GM23338 (cell line): ENCODE measurements at regions not wholly inside any gene's neighbourhood (a gene's known extent, or its start where the extent isn't known, plus 50 kb on each side); places are given as distances from the start of the nearest gene placed in this dataset.
"Not testable (repeated sequence)": the region's sequence is repeated elsewhere in the genome, so short reads cannot be mapped to it uniquely, and the experiment has no call there.

Experiments
- ATAC-seq: fragments of 200-7000 bp; cut with Tn5 transposase; 3 replicates; pipeline ENCODE4 v1.9.1; 2020
- DNase-seq: peaks from one replicate; pipeline ENCODE4 v3.0.0-alpha.2; 2015; ENCODE audit warnings: low spot score
- H2AFZ ChIP-seq: fragments of 200-600 bp; sonication (generic); 2 replicates; pipeline ENCODE4 v1.8.0; 2016; ENCODE audit warnings: antibody characterized with exemption, mild to moderate bottlenecking, moderate library complexity
- H3F3A ChIP-seq: fragments of 200-600 bp; sonication (generic); replicated peaks from 2 replicates; pipeline ENCODE4 v1.8.0; 2017; ENCODE audit warnings: antibody characterized with exemption, mixed run types, low read depth
- H3K27ac ChIP-seq: fragments of 200-600 bp; sonication (generic); 2 replicates; pipeline ENCODE4 v1.6.1; 2016; ENCODE audit warnings: low read depth
- H3K27me3 ChIP-seq: fragments of 200-600 bp; sonication (generic); 2 replicates; pipeline ENCODE4 v1.8.0; 2016; ENCODE audit warnings: mild to moderate bottlenecking, mixed run types, moderate library complexity; ENCODE audit not compliant: insufficient read depth
- H3K36me3 ChIP-seq: fragments of 200-600 bp; sonication (generic); 2 replicates; pipeline ENCODE4 v1.8.0; 2016; ENCODE audit warnings: mild to moderate bottlenecking; ENCODE audit not compliant: insufficient read depth
- H3K4me1 ChIP-seq: fragments of 200-600 bp; sonication (generic); 2 replicates; pipeline ENCODE4 v1.8.0; 2016; ENCODE audit warnings: mild to moderate bottlenecking, moderate library complexity; ENCODE audit not compliant: insufficient read depth
- H3K4me2 ChIP-seq: fragments of 200-600 bp; sonication (generic); 2 replicates; pipeline ENCODE4 v1.7.1; 2017; ENCODE audit warnings: mixed run types
- H3K4me3 ChIP-seq: fragments of 200-600 bp; sonication (generic); 2 replicates; pipeline ENCODE4 v1.6.1; 2016; ENCODE audit warnings: mixed run types
- H3K79me2 ChIP-seq: fragments of 200-600 bp; sonication (generic); replicated peaks from 2 replicates; pipeline ENCODE4 v1.8.0; 2017; ENCODE audit warnings: mild to moderate bottlenecking; ENCODE audit not compliant: insufficient read depth
- H3K9me2 ChIP-seq: fragments of 200-600 bp; sonication (generic); 2 replicates; pipeline ENCODE4 v1.8.0; 2017; ENCODE audit not compliant: insufficient read depth
- H4K20me1 ChIP-seq: fragments of 200-600 bp; sonication (generic); replicated peaks from 2 replicates; pipeline ENCODE4 v1.8.0; 2017; ENCODE audit warnings: mild to moderate bottlenecking; ENCODE audit not compliant: insufficient read depth
- H3K27ac Mint-ChIP-seq: 2 replicates; pipeline ENCODE4 v1.8.0; 2020; ENCODE audit warnings: inconsistent platforms, mild to moderate bottlenecking, moderate library complexity, mixed read lengths
- H3K27me3 Mint-ChIP-seq: 3 replicates; pipeline ENCODE4 v1.8.0; 2022; ENCODE audit warnings: low read depth, mild to moderate bottlenecking, moderate library complexity, mixed read lengths, inconsistent platforms; ENCODE audit not compliant: insufficient read depth, poor library complexity
- H3K36me3 Mint-ChIP-seq: 3 replicates; pipeline ENCODE4 v1.8.0; 2021; ENCODE audit warnings: low read depth, mild to moderate bottlenecking, inconsistent platforms, moderate library complexity, mixed read lengths
- H3K4me1 Mint-ChIP-seq: 3 replicates; pipeline ENCODE4 v1.8.0; 2020; ENCODE audit warnings: mild to moderate bottlenecking, inconsistent platforms, mixed read lengths
- H3K4me3 Mint-ChIP-seq: 3 replicates; pipeline ENCODE4 v1.8.0; 2021; ENCODE audit warnings: moderate library complexity, mild to moderate bottlenecking, inconsistent platforms, mixed read lengths
- H3K9me3 Mint-ChIP-seq: 3 replicates; pipeline ENCODE4 v1.8.0; 2020; ENCODE audit warnings: moderate library complexity, mild to moderate bottlenecking, inconsistent platforms, mixed read lengths
- CREB1 ChIP-seq: fragments of 250-450 bp; sonication (Bioruptor Pico); IDR thresholded peaks from 2 replicates; pipeline ENCODE4 v1.5.0; 2020; ENCODE audit warnings: low read depth, mild to moderate bottlenecking, moderate library complexity
- EZH2 ChIP-seq: fragments of 200-600 bp; sonication (generic); IDR thresholded peaks from one replicate; pipeline ENCODE4 v1.8.0; 2017; ENCODE audit warnings: antibody characterized with exemption, mild to moderate bottlenecking, low read depth; ENCODE audit not compliant: unreplicated experiment
- EZH2phosphoT487 ChIP-seq: fragments of 200-600 bp; sonication (generic); IDR thresholded peaks from one replicate; pipeline ENCODE4 v1.8.1; 2018; ENCODE audit warnings: antibody characterized with exemption; ENCODE audit not compliant: unreplicated experiment
- JUNB ChIP-seq: IDR thresholded peaks from one replicate; pipeline ENCODE4 v1.6.1; 2016; ENCODE audit warnings: antibody characterized with exemption; ENCODE audit not compliant: unreplicated experiment
- NANOG ChIP-seq: IDR thresholded peaks from 2 replicates; pipeline ENCODE4 v1.6.1; 2016; ENCODE audit warnings: antibody characterized with exemption, borderline replicate concordance
- REST ChIP-seq: IDR thresholded peaks from one replicate; pipeline ENCODE4 v1.6.1; 2018; ENCODE audit warnings: antibody characterized with exemption; ENCODE audit not compliant: unreplicated experiment
- STAT1 ChIP-seq: IDR thresholded peaks from one replicate; pipeline ENCODE4 v1.6.1; 2016; ENCODE audit warnings: antibody characterized with exemption; ENCODE audit not compliant: unreplicated experiment
- ZNF331 ChIP-seq: fragments of 250-450 bp; sonication (Bioruptor Pico); IDR thresholded peaks from 2 replicates; pipeline ENCODE4 v1.5.0; 2020; ENCODE audit warnings: low read depth, mild to moderate bottlenecking, moderate library complexity
- TF ChIP-seq, protein P1 (sequence below): IDR thresholded peaks from 2 replicates; pipeline ENCODE4 v1.6.1; 2016; ENCODE audit warnings: antibody characterized with exemption

DNA sequence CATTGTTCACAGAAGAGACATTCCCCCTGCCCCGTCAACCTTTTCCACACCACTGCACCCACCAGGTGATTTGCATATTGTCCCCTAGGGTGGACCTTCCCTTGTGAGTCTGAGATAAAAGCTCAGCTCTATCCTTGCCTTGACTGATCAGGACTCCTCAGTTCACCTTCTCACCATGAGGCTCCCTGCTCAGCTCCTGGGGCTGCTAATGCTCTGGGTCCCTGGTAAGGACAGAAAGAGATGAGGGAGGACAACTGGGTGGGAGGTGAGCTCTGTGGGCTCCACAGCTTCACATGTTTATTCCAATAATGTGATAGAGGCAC lies 1160.1 kb downstream of the RPIA start:
- H3K4me3 Mint-ChIP-seq: no peak overlapping the region
- H3K27me3 Mint-ChIP-seq: peaks cover 9% of the 10 kb centered on the region
- H3K4me2 ChIP-seq: no peak overlapping the region
- TF ChIP-seq CREB1 (no peak), REST (no peak), NANOG (no peak), JUNB (no peak), EZH2 (no peak), ZNF331 (no peak), STAT1 (no peak), EZH2phosphoT487 (no peak)
- TF ChIP-seq, protein P1, sequence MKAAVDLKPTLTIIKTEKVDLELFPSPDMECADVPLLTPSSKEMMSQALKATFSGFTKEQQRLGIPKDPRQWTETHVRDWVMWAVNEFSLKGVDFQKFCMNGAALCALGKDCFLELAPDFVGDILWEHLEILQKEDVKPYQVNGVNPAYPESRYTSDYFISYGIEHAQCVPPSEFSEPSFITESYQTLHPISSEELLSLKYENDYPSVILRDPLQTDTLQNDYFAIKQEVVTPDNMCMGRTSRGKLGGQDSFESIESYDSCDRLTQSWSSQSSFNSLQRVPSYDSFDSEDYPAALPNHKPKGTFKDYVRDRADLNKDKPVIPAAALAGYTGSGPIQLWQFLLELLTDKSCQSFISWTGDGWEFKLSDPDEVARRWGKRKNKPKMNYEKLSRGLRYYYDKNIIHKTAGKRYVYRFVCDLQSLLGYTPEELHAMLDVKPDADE: no peak
- DNase-seq (no peak), ATAC-seq (no peak)
- H3K36me3 Mint-ChIP-seq: peaks cover 45% of the 10 kb centered on the region
- H3K27ac Mint-ChIP-seq: no peak overlapping the region
- H3K36me3 ChIP-seq: peaks cover 10% of the 10 kb centered on the region; the same call in 1 of the 2 replicates
- H3K27ac ChIP-seq: no peak overlapping the region
- H3K9me2 ChIP-seq: no peaks in the 10 kb centered on the region; the same call in 1 of the 2 replicates
- no peak overlapping the region for H2AFZ ChIP-seq
- H3K79me2 ChIP-seq: no peaks in the 10 kb centered on the region
- H3K9me3 Mint-ChIP-seq: peaks cover 55% of the 10 kb centered on the region
- no peaks in the 10 kb centered on the region for H3F3A ChIP-seq
- no peaks in the 10 kb centered on the region for H3K4me1 Mint-ChIP-seq
- no peak overlapping the region for H3K4me3 ChIP-seq
- H3K4me1 ChIP-seq: no peaks in the 10 kb centered on the region
- H3K27me3 ChIP-seq: no peaks in the 10 kb centered on the region
- no peaks in the 10 kb centered on the region for H4K20me1 ChIP-seq

- H3K27ac ChIP-seq, H3F3A ChIP-seq, H3K9me2 ChIP-seq, H3K4me3 Mint-ChIP-seq, H3K27me3 Mint-ChIP-seq, H3K27ac Mint-ChIP-seq, H2AFZ ChIP-seq, H3K4me1 ChIP-seq, H3K79me2 ChIP-seq, H3K27me3 ChIP-seq, H4K20me1 ChIP-seq, H3K4me1 Mint-ChIP-seq, H3K4me3 ChIP-seq, DNase-seq, H3K4me2 ChIP-seq, ATAC-seq: not testable (repeated sequence)
- Mint-ChIP-seq H3K9me3 (peaks cover 38% of the 10 kb centered on the region), H3K36me3 (peaks cover 32% of the 10 kb centered on the region)
- peaks cover 10% of the 10 kb centered on the region; the same call in 1 of the 2 replicates for H3K36me3 ChIP-seq
These were observed 1162.0 kb downstream of the RPIA start for GRCh38 chr2:89853427-89853826.
